Fibroblast of lung (primary cell): ENCODE measurements at regions not wholly inside any gene's neighbourhood (a gene's known extent, or its start where the extent isn't known, plus 50 kb on each side); places are given as distances from the start of the nearest gene placed in this dataset.

Experiments
- EZH2 ChIP-seq: IDR thresholded peaks from 2 replicates; pipeline ENCODE4 v1.5.1; 2012; ENCODE audit warnings: low read length, control low read depth, mild to moderate bottlenecking; ENCODE audit errors: missing control alignments
- TF ChIP-seq, protein P1 (sequence below), 2 donors: IDR thresholded peaks in 1 of 2; conservative IDR thresholded peaks in 1 of 2; 1 replicate in 1 of 2; 2 replicates in 1 of 2; pipeline ENCODE4 v1.5.1; 2011 to 2012; ENCODE audit warnings: low read length in 2 of 2, control low read depth in 1 of 2, inconsistent platforms in 1 of 2, low read depth in 1 of 2, mild to moderate bottlenecking in 1 of 2

DNA sequence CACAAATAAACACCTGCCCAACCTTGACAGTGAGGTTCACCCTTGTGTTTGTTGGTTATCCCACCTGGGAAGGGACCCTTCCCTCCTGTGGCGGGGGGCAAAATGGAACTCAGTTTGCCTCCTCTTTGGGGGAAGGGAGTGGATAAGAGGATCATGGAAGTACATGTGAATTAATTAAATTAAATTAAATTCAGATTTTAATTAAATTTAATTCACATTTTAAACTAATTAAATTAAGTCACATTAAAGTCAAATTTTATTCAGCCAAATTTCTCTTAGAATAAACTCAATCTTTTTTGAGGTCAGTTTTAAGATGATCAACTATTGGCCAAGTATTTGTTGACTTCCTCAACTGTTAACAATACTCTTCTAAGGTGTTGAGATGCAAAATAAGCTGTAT, 252.4 kb upstream of the AJAP1 start:
- TF ChIP-seq, protein P1, sequence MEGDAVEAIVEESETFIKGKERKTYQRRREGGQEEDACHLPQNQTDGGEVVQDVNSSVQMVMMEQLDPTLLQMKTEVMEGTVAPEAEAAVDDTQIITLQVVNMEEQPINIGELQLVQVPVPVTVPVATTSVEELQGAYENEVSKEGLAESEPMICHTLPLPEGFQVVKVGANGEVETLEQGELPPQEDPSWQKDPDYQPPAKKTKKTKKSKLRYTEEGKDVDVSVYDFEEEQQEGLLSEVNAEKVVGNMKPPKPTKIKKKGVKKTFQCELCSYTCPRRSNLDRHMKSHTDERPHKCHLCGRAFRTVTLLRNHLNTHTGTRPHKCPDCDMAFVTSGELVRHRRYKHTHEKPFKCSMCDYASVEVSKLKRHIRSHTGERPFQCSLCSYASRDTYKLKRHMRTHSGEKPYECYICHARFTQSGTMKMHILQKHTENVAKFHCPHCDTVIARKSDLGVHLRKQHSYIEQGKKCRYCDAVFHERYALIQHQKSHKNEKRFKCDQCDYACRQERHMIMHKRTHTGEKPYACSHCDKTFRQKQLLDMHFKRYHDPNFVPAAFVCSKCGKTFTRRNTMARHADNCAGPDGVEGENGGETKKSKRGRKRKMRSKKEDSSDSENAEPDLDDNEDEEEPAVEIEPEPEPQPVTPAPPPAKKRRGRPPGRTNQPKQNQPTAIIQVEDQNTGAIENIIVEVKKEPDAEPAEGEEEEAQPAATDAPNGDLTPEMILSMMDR (conservative IDR thresholded peaks at IDR 0.05 in 1 of 2, IDR thresholded peaks at IDR 0.05 in 1 of 2; ENCODE audit: low read depth in 1 of 2, low read length in 2 of 2): no peak
- no peak for TF ChIP-seq EZH2
